Colonic mucosa (tissue), 4 donors: ENCODE measurements at regions not wholly inside any gene's neighbourhood (a gene's known extent, or its start where the extent isn't known, plus 50 kb on each side); places are given as distances from the start of the nearest gene placed in this dataset.

Source experiments
- DNase-seq: peaks from one replicate; pipeline ENCODE4 v3.0.0-alpha.2; 2020
- H3K27ac ChIP-seq: fragments of 200-600 bp; one replicate; pipeline ENCODE4 v1.8.0; 2021
- H3K27me3 ChIP-seq: fragments of 200-600 bp; one replicate; pipeline ENCODE4 v1.8.0; 2021
- H3K36me3 ChIP-seq: fragments of 200-600 bp; one replicate; pipeline ENCODE4 v1.8.0; 2021
- H3K4me1 ChIP-seq: fragments of 200-600 bp; one replicate; pipeline ENCODE4 v1.8.0; 2021; ENCODE audit warnings: mild to moderate bottlenecking
- H3K4me3 ChIP-seq: fragments of 200-600 bp; one replicate; pipeline ENCODE4 v1.8.0; 2021
- H3K9ac ChIP-seq, 2 donors: one replicate each; pipeline ENCODE4 v1.7.0; 2013; ENCODE audit warnings: control low read depth in 2 of 2, low read depth in 2 of 2, low read length in 2 of 2
- H3K9me3 ChIP-seq: fragments of 200-600 bp; one replicate; pipeline ENCODE4 v1.8.0; 2021
- CTCF ChIP-seq: fragments of 200-600 bp; IDR thresholded peaks from one replicate; pipeline ENCODE4 v1.8.0; 2022; ENCODE audit warnings: antibody characterized with exemption, mild to moderate bottlenecking
- intact Hi-C: fragments of 100-400 bp; cut with DNase I; formaldehyde crosslinking; loops from one replicate; pipeline ENCODE4 v1.14.1; 2022
- donor health status: healthy.
- donor health status: DM: no; HTN: no; CAD: no.
- donor health status: DM: no; HTN: no; CAD: no.

DNA sequence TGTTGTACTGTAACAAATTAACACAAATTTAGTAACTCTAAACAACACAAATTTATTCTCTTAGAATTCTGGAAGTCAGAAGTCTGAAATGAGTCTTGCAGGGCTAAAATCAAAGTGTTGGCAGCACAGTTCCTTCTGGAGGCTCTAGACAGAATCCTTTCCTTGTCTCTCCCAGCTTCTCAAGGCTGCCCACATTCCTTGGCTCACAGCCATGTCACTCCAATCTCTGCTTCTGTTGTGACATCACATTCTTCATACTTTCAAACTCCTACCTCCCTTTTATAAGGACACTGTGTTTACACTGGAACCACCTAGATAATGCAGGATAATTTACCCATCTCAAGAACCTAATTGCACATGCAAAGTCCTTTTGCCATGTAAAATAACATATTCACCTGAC lies 225.0 kb upstream of the PRMT6 start:
- Histone ChIP-seq H3K4me3 (no peak overlapping the region), H3K9me3 (no peaks in the 10 kb centered on the region), H3K4me1 (no peaks in the 10 kb centered on the region), H3K27ac (no peak overlapping the region), H3K27me3 (no peaks in the 10 kb centered on the region), H3K36me3 (no peaks in the 10 kb centered on the region), H3K9ac (no peak overlapping the region)
- DNase-seq = no peak
- no peak for TF ChIP-seq CTCF
- intact Hi-C loops = no loop called here

GRCh38 chr1:106836708-106837107 lies 219.8 kb upstream of the PRMT6 start:
- DNase-seq = no peak
- no peak for TF ChIP-seq CTCF
- H3K27me3 ChIP-seq = no peaks in the 10 kb centered on the region
- H3K4me3 ChIP-seq = no peak overlapping the region
- no peak overlapping the region for H3K9ac ChIP-seq
- no peaks in the 10 kb centered on the region for H3K36me3 ChIP-seq
- H3K9me3 ChIP-seq = no peaks in the 10 kb centered on the region
- no peaks in the 10 kb centered on the region for H3K4me1 ChIP-seq
- intact Hi-C loops = no loop called here
- H3K27ac ChIP-seq = no peak overlapping the region

DNA sequence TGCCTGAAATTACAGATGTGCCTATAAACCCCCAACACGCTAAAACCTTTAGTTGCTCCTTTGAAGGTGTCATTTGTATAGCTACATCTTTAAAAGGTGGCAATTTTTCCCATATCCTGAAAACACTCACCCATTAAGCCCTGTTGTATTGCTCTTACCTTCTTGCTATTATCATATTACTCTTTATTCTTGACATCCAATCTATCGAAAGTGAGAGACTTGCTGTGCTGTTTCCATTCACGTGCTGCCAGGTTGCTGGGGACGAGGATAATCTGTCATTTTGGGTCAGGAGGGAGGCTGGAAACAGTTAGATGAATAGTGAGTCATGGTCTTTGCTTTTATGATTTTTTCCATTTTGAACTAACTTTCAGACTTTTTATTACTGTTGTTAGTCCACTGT lies 213.0 kb upstream of the PRMT6 start:
- Histone ChIP-seq H3K27me3 (no peaks in the 10 kb centered on the region), H3K27ac (no peak overlapping the region), H3K9me3 (no peaks in the 10 kb centered on the region), H3K36me3 (no peaks in the 10 kb centered on the region), H3K9ac (no peak overlapping the region), H3K4me1 (no peaks in the 10 kb centered on the region), H3K4me3 (no peak overlapping the region)
- no peak for TF ChIP-seq CTCF
- intact Hi-C loops = no loop called here
- no peak for DNase-seq

DNA sequence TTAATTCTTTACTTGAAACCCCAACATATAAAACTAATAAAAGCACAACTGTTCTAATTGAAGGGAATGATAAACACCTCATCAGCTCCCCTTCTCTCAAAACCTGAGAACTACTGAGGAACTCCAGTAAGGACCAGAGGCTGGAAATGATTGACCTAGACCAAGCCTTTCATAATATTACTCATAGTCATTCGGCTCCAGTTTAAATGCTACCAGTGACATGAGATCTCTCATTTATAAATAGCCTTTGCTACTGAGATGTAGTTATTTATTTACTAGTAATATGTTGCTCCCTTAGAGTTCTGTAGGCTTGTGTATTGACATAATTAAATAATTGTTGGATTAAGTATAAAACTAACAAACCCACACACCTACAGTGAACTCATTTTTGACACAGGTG lies 209.8 kb upstream of the PRMT6 start:
- Histone ChIP-seq H3K27ac (no peak overlapping the region), H3K36me3 (no peaks in the 10 kb centered on the region), H3K4me3 (no peak overlapping the region), H3K9ac (no peak overlapping the region), H3K4me1 (no peaks in the 10 kb centered on the region), H3K27me3 (no peaks in the 10 kb centered on the region), H3K9me3 (no peaks in the 10 kb centered on the region)
- no peak for TF ChIP-seq CTCF
- intact Hi-C loops = no loop called here
- no peak for DNase-seq

DNA sequence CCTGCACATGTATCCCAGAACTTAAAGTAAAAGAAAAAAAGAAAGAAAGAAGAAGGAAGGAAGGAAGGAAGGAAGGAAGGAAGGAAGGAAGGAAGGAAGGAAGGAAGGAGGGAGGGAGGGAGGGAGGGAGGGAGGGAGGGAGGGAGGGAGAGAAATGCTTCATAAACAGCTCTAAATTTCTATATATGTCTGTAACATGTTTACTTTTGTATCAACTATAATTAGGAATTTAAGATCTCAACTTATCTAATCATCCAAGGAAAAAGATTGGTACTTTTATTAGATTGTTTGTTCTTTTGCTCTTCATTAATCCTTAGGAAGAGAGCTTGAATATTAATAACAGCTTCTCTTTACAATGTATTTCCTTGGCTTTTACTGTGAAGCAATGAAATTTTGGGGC lies 195.4 kb upstream of the PRMT6 start:
- intact Hi-C loops = no loop called here
- DNase-seq = no peak
- H3K27ac ChIP-seq = no peak overlapping the region
- no peak for TF ChIP-seq CTCF
- no peaks in the 10 kb centered on the region for H3K9me3 ChIP-seq
- H3K9ac ChIP-seq = no peak overlapping the region
- H3K27me3 ChIP-seq = no peaks in the 10 kb centered on the region
- H3K36me3 ChIP-seq = no peaks in the 10 kb centered on the region
- no peaks in the 10 kb centered on the region for H3K4me1 ChIP-seq
- H3K4me3 ChIP-seq = no peak overlapping the region

- Histone ChIP-seq H3K4me3 (no peak overlapping the region), H3K36me3 (no peaks in the 10 kb centered on the region), H3K4me1 (no peaks in the 10 kb centered on the region), H3K9me3 (no peaks in the 10 kb centered on the region), H3K27ac (no peak overlapping the region), H3K27me3 (no peaks in the 10 kb centered on the region), H3K9ac (no peak overlapping the region)
- intact Hi-C loops = no loop called here
- DNase-seq = no peak
- TF ChIP-seq CTCF = no peak
Observed at GRCh38 chr1:106868828-106869227, 187.6 kb upstream of the PRMT6 start.
